ENCODE measurements at regions not wholly inside any gene's neighbourhood (a gene's known extent, or its start where the extent isn't known, plus 50 kb on each side); places are given as distances from the start of the nearest gene placed in this dataset.
"Not testable (repeated sequence)": the region's sequence is repeated elsewhere in the genome, so short reads cannot be mapped to it uniquely, and the experiment has no call there.

- H3K36me3 ChIP-seq (ENCODE audit: control insufficient read depth, insufficient read depth, low read length): no peaks in the 10 kb centered on the region
- ATAC-seq (ENCODE audit: low read depth in 2 of 2) (no peak), DNase-seq (no peak)
- peaks cover 3% of the 10 kb centered on the region for H3K27me3 ChIP-seq (ENCODE audit: control insufficient read depth, insufficient read depth, low read length)
- H3K27ac ChIP-seq (ENCODE audit: insufficient read depth, low read length, poor library complexity, severe bottlenecking): no peak overlapping the region
- H3K9me3 Mint-ChIP-seq: peaks cover 0 to 14% (median 0%) of the 10 kb centered on the region in 7 donors
- H3K4me1 ChIP-seq (ENCODE audit: control insufficient read depth, insufficient read depth, low read length, poor library complexity, severe bottlenecking): no peaks in the 10 kb centered on the region
- peaks cover 0 to 2% (median 0%) of the 10 kb centered on the region in 4 donors for H3K4me1 Mint-ChIP-seq
- no peak overlapping the region for H3K4me3 Mint-ChIP-seq
- no peaks in the 10 kb centered on the region for H3K36me3 Mint-ChIP-seq
- no peak overlapping the region for H3K27ac Mint-ChIP-seq
- H3K9me3 ChIP-seq (ENCODE audit: control insufficient read depth in 2 of 2, low read length in 2 of 2): peaks cover 0 to 12% of the 10 kb centered on the region in 2 experiments
- H3K27me3 Mint-ChIP-seq: no peaks in the 10 kb centered on the region
- H3K4me3 ChIP-seq (ENCODE audit: low read depth, low read length): no peak overlapping the region
Observed at GRCh38 chr1:114251573-114251939, 97.9 kb upstream of the SYT6 start.

GRCh38 chr1:114250683-114251572, 97.3 kb upstream of the SYT6 start:
- H3K36me3 ChIP-seq (ENCODE audit: control insufficient read depth, insufficient read depth, low read length): no peaks in the 10 kb centered on the region
- no peaks in the 10 kb centered on the region for H3K4me1 ChIP-seq (ENCODE audit: control insufficient read depth, insufficient read depth, low read length, poor library complexity, severe bottlenecking)
- Mint-ChIP-seq H3K36me3 (no peaks in the 10 kb centered on the region), H3K9me3 (peaks cover 0 to 14% (median 0%) of the 10 kb centered on the region in 7 donors), H3K4me1 (peaks cover 0 to 2% (median 0%) of the 10 kb centered on the region in 4 donors), H3K4me3 (no peak overlapping the region), H3K27me3 (no peaks in the 10 kb centered on the region), H3K27ac (no peak overlapping the region)
- ATAC-seq (ENCODE audit: low read depth in 2 of 2): no peak
- DNase-seq: no peak
- H3K27me3 ChIP-seq (ENCODE audit: control insufficient read depth, insufficient read depth, low read length): peaks cover 3% of the 10 kb centered on the region
- H3K4me3 ChIP-seq (ENCODE audit: low read depth, low read length): no peak overlapping the region
- no peak overlapping the region for H3K27ac ChIP-seq (ENCODE audit: insufficient read depth, low read length, poor library complexity, severe bottlenecking)
- peaks cover 0 to 12% of the 10 kb centered on the region in 2 experiments for H3K9me3 ChIP-seq (ENCODE audit: control insufficient read depth in 2 of 2, low read length in 2 of 2)

GRCh38 chr1:114249691-114250090, 96.0 kb upstream of the SYT6 start:
- Mint-ChIP-seq H3K27me3 (peaks cover 4% of the 10 kb centered on the region), H3K27ac (no peak overlapping the region), H3K4me1 (peaks cover 0 to 2% (median 0%) of the 10 kb centered on the region in 4 donors), H3K4me3 (no peak overlapping the region), H3K36me3 (no peaks in the 10 kb centered on the region), H3K9me3 (peaks cover 0 to 16% (median 0%) of the 10 kb centered on the region in 7 donors)
- ATAC-seq (ENCODE audit: low read depth in 2 of 2) (no peak), DNase-seq (no peak)
- no peaks in the 10 kb centered on the region for H3K36me3 ChIP-seq (ENCODE audit: control insufficient read depth, insufficient read depth, low read length)
- no peak overlapping the region for H3K27ac ChIP-seq (ENCODE audit: insufficient read depth, low read length, poor library complexity, severe bottlenecking)
- no peak overlapping the region for H3K4me3 ChIP-seq (ENCODE audit: low read depth, low read length)
- no peaks in the 10 kb centered on the region for H3K4me1 ChIP-seq (ENCODE audit: control insufficient read depth, insufficient read depth, low read length, poor library complexity, severe bottlenecking)
- H3K27me3 ChIP-seq (ENCODE audit: control insufficient read depth, insufficient read depth, low read length): peaks cover 1% of the 10 kb centered on the region
- H3K9me3 ChIP-seq (ENCODE audit: control insufficient read depth in 2 of 2, low read length in 2 of 2): peaks cover 0 to 3% of the 10 kb centered on the region in 2 experiments

GRCh38 chr1:114248162-114248561, 94.5 kb upstream of the SYT6 start:
- H3K4me1 Mint-ChIP-seq: peaks cover 0 to 2% (median 0%) of the 10 kb centered on the region in 4 donors
- no peak for DNase-seq
- no peaks in the 10 kb centered on the region for H3K27me3 ChIP-seq (ENCODE audit: control insufficient read depth, insufficient read depth, low read length)
- H3K27ac ChIP-seq (ENCODE audit: insufficient read depth, low read length, poor library complexity, severe bottlenecking): no peak overlapping the region
- no peak overlapping the region for H3K4me3 Mint-ChIP-seq
- peaks cover 4% of the 10 kb centered on the region for H3K27me3 Mint-ChIP-seq
- no peak overlapping the region for H3K4me3 ChIP-seq (ENCODE audit: low read depth, low read length)
- ATAC-seq (ENCODE audit: low read depth in 2 of 2): no peak
- no peaks in the 10 kb centered on the region for H3K9me3 ChIP-seq (ENCODE audit: control insufficient read depth in 2 of 2, low read length in 2 of 2)
- H3K9me3 Mint-ChIP-seq: peaks cover 0 to 13% (median 4%) of the 10 kb centered on the region in 7 donors
- no peaks in the 10 kb centered on the region for H3K4me1 ChIP-seq (ENCODE audit: control insufficient read depth, insufficient read depth, low read length, poor library complexity, severe bottlenecking)
- no peaks in the 10 kb centered on the region for H3K36me3 Mint-ChIP-seq
- H3K36me3 ChIP-seq (ENCODE audit: control insufficient read depth, insufficient read depth, low read length): no peaks in the 10 kb centered on the region
- H3K27ac Mint-ChIP-seq: no peak overlapping the region

- not testable (repeated sequence) for H3K4me3 Mint-ChIP-seq; H3K27ac ChIP-seq (ENCODE audit: insufficient read depth, low read length, poor library complexity, severe bottlenecking); H3K9me3 ChIP-seq (ENCODE audit: control insufficient read depth in 2 of 2, low read length in 2 of 2); H3K36me3 ChIP-seq (ENCODE audit: control insufficient read depth, insufficient read depth, low read length); H3K4me1 ChIP-seq (ENCODE audit: control insufficient read depth, insufficient read depth, low read length, poor library complexity, severe bottlenecking); H3K4me1 Mint-ChIP-seq; ATAC-seq (ENCODE audit: low read depth in 2 of 2); H3K4me3 ChIP-seq (ENCODE audit: low read depth, low read length); H3K27ac Mint-ChIP-seq; H3K36me3 Mint-ChIP-seq; DNase-seq; H3K27me3 ChIP-seq (ENCODE audit: control insufficient read depth, insufficient read depth, low read length)
- Mint-ChIP-seq H3K9me3 (peaks cover 0 to 17% (median 7%) of the 10 kb centered on the region in 7 donors), H3K27me3 (peaks cover 15% of the 10 kb centered on the region)
Observed at GRCh38 chr1:114242531-114243210, 89.0 kb upstream of the SYT6 start.

- Mint-ChIP-seq H3K27me3 (peaks cover 23% of the 10 kb centered on the region), H3K4me1 (peaks cover 0 to 9% (median 0%) of the 10 kb centered on the region in 4 donors), H3K4me3 (no peak overlapping the region), H3K27ac (no peak overlapping the region), H3K9me3 (peaks cover 0 to 8% (median 2%) of the 10 kb centered on the region in 7 donors), H3K36me3 (no peaks in the 10 kb centered on the region)
- DNase-seq: no peak
- Histone ChIP-seq H3K27me3 (ENCODE audit: control insufficient read depth, insufficient read depth, low read length) (no peaks in the 10 kb centered on the region), H3K36me3 (ENCODE audit: control insufficient read depth, insufficient read depth, low read length) (no peaks in the 10 kb centered on the region), H3K4me3 (ENCODE audit: low read depth, low read length) (no peak overlapping the region), H3K27ac (ENCODE audit: insufficient read depth, low read length, poor library complexity, severe bottlenecking) (no peak overlapping the region), H3K9me3 (ENCODE audit: control insufficient read depth in 2 of 2, low read length in 2 of 2) (no peaks in the 10 kb centered on the region), H3K4me1 (ENCODE audit: control insufficient read depth, insufficient read depth, low read length, poor library complexity, severe bottlenecking) (no peaks in the 10 kb centered on the region)
- ATAC-seq (ENCODE audit: low read depth in 2 of 2): no peak
Observed at GRCh38 chr1:114238053-114238452, 84.4 kb upstream of the SYT6 start.

GRCh38 chr1:114236517-114236916, 82.8 kb upstream of the SYT6 start:
- Mint-ChIP-seq H3K4me1 (peaks cover 0 to 9% (median 0%) of the 10 kb centered on the region in 4 donors), H3K9me3 (peaks cover 0 to 6% (median 2%) of the 10 kb centered on the region in 7 donors), H3K4me3 (no peak overlapping the region), H3K27me3 (peaks cover 23% of the 10 kb centered on the region), H3K27ac (no peak overlapping the region), H3K36me3 (no peaks in the 10 kb centered on the region)
- no peak for DNase-seq
- H3K27me3 ChIP-seq (ENCODE audit: control insufficient read depth, insufficient read depth, low read length): no peaks in the 10 kb centered on the region
- no peak for ATAC-seq (ENCODE audit: low read depth in 2 of 2)
- H3K9me3 ChIP-seq (ENCODE audit: control insufficient read depth in 2 of 2, low read length in 2 of 2): no peaks in the 10 kb centered on the region
- H3K27ac ChIP-seq (ENCODE audit: insufficient read depth, low read length, poor library complexity, severe bottlenecking): no peak overlapping the region
- no peaks in the 10 kb centered on the region for H3K4me1 ChIP-seq (ENCODE audit: control insufficient read depth, insufficient read depth, low read length, poor library complexity, severe bottlenecking)
- H3K4me3 ChIP-seq (ENCODE audit: low read depth, low read length): no peak overlapping the region
- no peaks in the 10 kb centered on the region for H3K36me3 ChIP-seq (ENCODE audit: control insufficient read depth, insufficient read depth, low read length)

Measured in CD4-positive, CD25-positive, alpha-beta regulatory T cell (primary cell).